NCI-H510A treated with DMSO at 0.1 percent for 48 hours (cell line): ENCODE measurements at regions not wholly inside any gene's neighbourhood (a gene's known extent, or its start where the extent isn't known, plus 50 kb on each side); places are given as distances from the start of the nearest gene placed in this dataset.
A peak's percentile ranks its signal among the peaks of the same experiment; 100 is the strongest.

Experiments used
- DNase-seq: peaks from one replicate; lab custom pipeline; 2025; lab: John Stamatoyannopoulos, UW

GRCh38 chr7:52897288-52897687 is 138.1 kb upstream of the POM121L12 start:
- no peak for DNase-seq

GRCh38 chr7:52877240-52877639 is 158.2 kb upstream of the POM121L12 start:
- no peak for DNase-seq

- DNase-seq: no peak
Observed at GRCh38 chr7:52876402-52876801, 159.0 kb upstream of the POM121L12 start.

GRCh38 chr7:52863652-52864051 is 171.8 kb upstream of the POM121L12 start:
- no peak for DNase-seq

- DNase-seq: no peak
Observed at GRCh38 chr7:52862321-52862720, 173.1 kb upstream of the POM121L12 start.

- DNase-seq: no peak
Observed at GRCh38 chr7:52857367-52857766, 178.1 kb upstream of the POM121L12 start.

GRCh38 chr7:52854681-52855080 is 180.8 kb upstream of the POM121L12 start:
- DNase-seq: no peak

- no peak for DNase-seq
Observed at GRCh38 chr7:52851547-52851946, 183.9 kb upstream of the POM121L12 start.

GRCh38 chr7:52843436-52843835 is 192.0 kb upstream of the POM121L12 start:
- no peak for DNase-seq

GRCh38 chr7:52842202-52842900 is 193.1 kb upstream of the POM121L12 start:
- no peak for DNase-seq

- no peak for DNase-seq
Observed at GRCh38 chr7:52838981-52839411, 196.4 kb upstream of the POM121L12 start.

- no peak for DNase-seq
Observed at GRCh38 chr7:52831321-52831720, 204.1 kb upstream of the POM121L12 start.

- DNase-seq: peak; percentile 35
Observed at GRCh38 chr7:52830801-52831200, 204.6 kb upstream of the POM121L12 start.

- DNase-seq: no peak
Observed at GRCh38 chr7:52826515-52827265, 208.7 kb upstream of the POM121L12 start.

- DNase-seq: no peak
Observed at GRCh38 chr7:52825611-52826010, 209.8 kb upstream of the POM121L12 start.

- DNase-seq: no peak
Observed at GRCh38 chr7:52811537-52811936, 223.9 kb upstream of the POM121L12 start.

GRCh38 chr7:52799817-52800216 is 235.6 kb upstream of the POM121L12 start:
- DNase-seq: no peak

- no peak for DNase-seq
Observed at GRCh38 chr7:52797801-52798200, 237.6 kb upstream of the POM121L12 start.

- DNase-seq: no peak
Observed at GRCh38 chr7:52794621-52795020, 240.8 kb upstream of the POM121L12 start.

- no peak for DNase-seq
Observed at GRCh38 chr7:52791176-52791700, 244.2 kb upstream of the POM121L12 start.

GRCh38 chr7:52786174-52786573 is 249.3 kb upstream of the POM121L12 start:
- no peak for DNase-seq

- DNase-seq: no peak
Observed at GRCh38 chr7:52782348-52782747, 253.1 kb upstream of the POM121L12 start.

GRCh38 chr7:52781250-52781649 is 254.2 kb upstream of the POM121L12 start:
- DNase-seq: no peak
